Activated CD4-positive, alpha-beta T cell treated with anti-CD3 and anti-CD28 coated beads, Interleukin-2, amount 10 ng/mL, durations not matched to agents 24 days and 14 days (primary cell): ENCODE measurements at regions not wholly inside any gene's neighbourhood (a gene's known extent, or its start where the extent isn't known, plus 50 kb on each side); places are given as distances from the start of the nearest gene placed in this dataset.

Source experiments
- DNase-seq: peaks from one replicate; pipeline ENCODE4 v3.0.0; 2022
- H3K27ac Mint-ChIP-seq: one replicate; pipeline ENCODE4 v1.8.0; 2022; ENCODE audit warnings: mild to moderate bottlenecking, mixed read lengths
- H3K27me3 Mint-ChIP-seq: one replicate; pipeline ENCODE4 v1.8.0; 2022; ENCODE audit warnings: mixed read lengths
- H3K36me3 Mint-ChIP-seq: one replicate; pipeline ENCODE4 v1.8.0; 2022; ENCODE audit warnings: low read depth, mild to moderate bottlenecking, mixed read lengths
- H3K4me1 Mint-ChIP-seq: one replicate; pipeline ENCODE4 v1.8.0; 2021; ENCODE audit warnings: mixed read lengths
- H3K4me3 Mint-ChIP-seq: one replicate; pipeline ENCODE4 v1.8.0; 2022; ENCODE audit warnings: mild to moderate bottlenecking, moderate library complexity, mixed read lengths
- H3K9me3 Mint-ChIP-seq: one replicate; pipeline ENCODE4 v1.8.0; 2021; ENCODE audit warnings: mixed read lengths
- intact Hi-C: fragments of 100-400 bp; cut with micrococcal nuclease; formaldehyde crosslinking; loops from one replicate; pipeline ENCODE4 v1.15.1; 2023

DNA sequence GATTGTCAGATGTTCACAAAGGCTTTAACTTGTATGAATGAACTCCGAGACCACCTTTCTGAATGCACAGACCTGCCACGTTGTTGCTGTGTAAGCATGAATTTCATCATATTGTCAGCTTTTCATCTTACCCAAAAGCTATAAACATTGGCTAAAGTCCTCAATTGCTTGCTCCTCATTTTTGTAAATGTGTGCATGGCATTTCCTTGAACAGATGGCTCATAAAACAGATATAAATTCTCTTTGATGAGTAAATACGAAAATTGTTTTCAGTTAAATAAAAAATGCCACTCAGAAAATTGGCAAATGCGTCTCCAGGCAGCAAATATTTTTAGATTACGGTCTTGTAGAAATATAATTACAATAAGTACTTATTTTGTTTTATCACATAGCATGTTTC, 226.0 kb upstream of the NDN start:
- Mint-ChIP-seq H3K27me3 (no peaks in the 10 kb centered on the region), H3K9me3 (no peaks in the 10 kb centered on the region), H3K36me3 (no peaks in the 10 kb centered on the region), H3K27ac (no peak overlapping the region), H3K4me3 (no peak overlapping the region), H3K4me1 (no peaks in the 10 kb centered on the region)
- DNase-seq: no peak
- intact Hi-C loops: no loop called here

DNA sequence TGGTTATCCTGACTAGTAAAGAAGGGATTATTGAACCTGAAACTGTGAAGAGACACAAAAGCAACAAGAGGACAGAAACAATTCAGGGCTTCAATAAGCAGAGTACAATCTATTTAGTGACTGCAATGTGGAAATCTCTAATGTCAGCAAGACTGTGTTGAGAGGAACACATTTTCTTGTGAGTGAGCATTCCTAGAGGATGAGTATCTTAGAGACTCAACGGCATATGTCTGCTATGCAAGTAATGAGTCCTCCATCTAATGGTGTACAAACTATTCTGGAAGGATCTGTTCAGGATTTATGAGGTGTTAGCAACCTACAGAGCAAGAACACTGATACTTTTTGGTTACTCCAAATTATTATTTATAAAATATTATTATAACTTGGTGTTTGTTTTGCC, 226.5 kb upstream of the NDN start:
- Mint-ChIP-seq H3K9me3 (no peaks in the 10 kb centered on the region), H3K4me3 (no peak overlapping the region), H3K27me3 (no peaks in the 10 kb centered on the region), H3K4me1 (no peaks in the 10 kb centered on the region), H3K36me3 (no peaks in the 10 kb centered on the region), H3K27ac (no peak overlapping the region)
- intact Hi-C loops: no loop called here
- DNase-seq: no peak

DNA sequence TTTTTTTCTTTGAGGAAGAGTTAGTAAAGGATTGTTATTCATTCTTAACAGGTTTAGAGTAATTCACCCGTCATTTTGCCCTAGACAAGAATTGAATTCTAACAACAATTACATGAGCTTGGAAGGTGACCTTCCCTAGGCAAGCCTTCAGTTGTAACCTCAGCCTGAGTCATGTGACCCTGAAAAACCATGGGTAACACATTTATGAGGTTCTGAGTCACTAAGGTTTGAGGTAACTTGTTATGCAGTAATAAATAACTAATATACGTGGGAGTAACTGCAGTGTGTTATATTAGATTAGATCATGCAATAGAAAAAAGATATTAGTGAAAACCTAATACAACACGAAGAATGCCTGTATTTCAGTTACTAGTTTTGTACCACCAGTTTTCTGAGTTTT, 237.6 kb upstream of the NDN start:
- DNase-seq: no peak
- Mint-ChIP-seq H3K9me3 (peaks cover 7% of the 10 kb centered on the region), H3K4me1 (no peaks in the 10 kb centered on the region), H3K4me3 (no peak overlapping the region), H3K36me3 (no peaks in the 10 kb centered on the region), H3K27me3 (no peaks in the 10 kb centered on the region), H3K27ac (no peak overlapping the region)
- intact Hi-C loops: no loop called here

DNA sequence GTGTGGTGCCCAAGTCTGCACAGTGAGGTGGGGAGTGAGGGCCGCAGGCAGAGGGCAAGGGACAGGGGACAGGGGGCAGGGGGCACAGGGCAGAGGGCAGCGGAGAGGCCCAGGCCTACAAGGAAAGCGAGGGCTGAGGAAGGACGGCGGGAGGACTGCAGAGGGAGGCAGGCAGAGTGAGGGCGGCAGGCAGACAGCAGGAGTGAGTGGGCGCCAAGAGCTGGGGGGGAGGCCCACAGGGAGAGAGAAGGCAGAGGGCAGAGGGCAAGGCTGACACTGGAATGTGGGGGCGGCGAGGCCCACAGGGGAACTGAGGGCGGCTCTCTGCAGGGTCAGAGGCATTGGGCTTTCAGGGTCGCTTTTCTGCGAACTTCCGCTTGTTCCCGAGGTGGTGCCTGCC, 267.8 kb upstream of the NDN start:
- peaks cover 23% of the 10 kb centered on the region for H3K9me3 Mint-ChIP-seq
- no peak overlapping the region for H3K27ac Mint-ChIP-seq
- no peaks in the 10 kb centered on the region for H3K36me3 Mint-ChIP-seq
- H3K27me3 Mint-ChIP-seq: no peaks in the 10 kb centered on the region
- H3K4me3 Mint-ChIP-seq: no peak overlapping the region
- DNase-seq: no peak
- intact Hi-C loops: no loop called here
- H3K4me1 Mint-ChIP-seq: no peaks in the 10 kb centered on the region

DNA sequence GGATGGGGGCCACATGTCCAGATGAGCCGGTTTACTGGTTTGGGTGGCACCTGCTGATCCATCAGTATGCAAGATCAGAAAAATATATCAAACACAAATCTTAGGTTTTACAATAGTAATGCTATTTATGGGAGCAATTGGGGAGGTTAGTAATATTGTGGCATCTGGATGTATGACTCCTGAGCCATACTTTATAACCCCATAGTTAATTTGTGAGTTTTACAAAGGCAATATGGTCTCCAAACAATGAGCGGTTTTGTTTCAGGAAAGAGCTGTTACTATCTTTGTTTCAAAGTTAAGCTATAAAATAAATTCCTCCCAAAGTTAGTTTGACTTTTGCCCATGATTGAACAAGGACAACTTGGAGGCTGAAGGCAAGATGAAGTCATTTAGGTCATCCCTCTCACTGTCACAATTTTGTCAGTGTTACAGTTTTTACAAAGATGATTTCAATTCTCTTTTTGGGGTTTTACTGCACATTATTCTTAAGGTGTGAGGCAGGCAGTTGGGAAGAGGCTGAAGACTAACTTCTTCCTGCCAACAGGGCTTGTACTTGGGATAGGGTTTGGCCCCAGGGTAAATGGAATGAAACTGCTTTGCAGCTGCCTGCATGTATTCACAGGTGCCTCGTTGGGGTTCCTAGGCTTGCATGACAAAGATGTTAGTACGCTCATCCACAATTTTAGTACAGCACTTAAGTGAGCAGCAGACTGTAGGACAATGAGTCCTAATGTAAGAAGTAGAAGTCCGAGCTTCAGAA, 296.6 kb upstream of the NDN start:
- no peaks in the 10 kb centered on the region for H3K36me3 Mint-ChIP-seq
- no peak overlapping the region for H3K27ac Mint-ChIP-seq
- no peak for DNase-seq
- peaks cover 19% of the 10 kb centered on the region for H3K9me3 Mint-ChIP-seq
- H3K27me3 Mint-ChIP-seq: no peaks in the 10 kb centered on the region
- no peak overlapping the region for H3K4me3 Mint-ChIP-seq
- intact Hi-C loops: no loop called here
- no peaks in the 10 kb centered on the region for H3K4me1 Mint-ChIP-seq

DNA sequence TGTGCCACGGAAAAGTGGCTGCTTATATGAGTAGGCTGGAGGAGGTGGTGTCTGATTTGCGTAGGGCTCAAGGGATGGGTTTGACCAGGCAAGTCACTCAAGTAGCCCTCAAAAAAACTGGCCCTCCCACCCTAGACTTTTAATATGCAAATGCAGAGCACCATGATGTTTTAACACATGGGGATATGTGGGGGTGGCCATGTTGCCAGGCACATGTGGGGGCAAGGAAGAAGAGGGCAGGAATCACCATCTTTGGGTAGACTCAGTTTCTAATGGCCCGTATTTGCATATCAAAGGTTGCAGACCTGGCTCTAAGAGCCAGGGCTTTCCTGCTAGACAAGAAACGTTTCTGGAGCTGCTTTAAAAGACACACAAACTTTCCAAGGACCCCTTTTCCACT, 307.2 kb upstream of the NDN start:
- H3K27ac Mint-ChIP-seq: no peak overlapping the region

DNA sequence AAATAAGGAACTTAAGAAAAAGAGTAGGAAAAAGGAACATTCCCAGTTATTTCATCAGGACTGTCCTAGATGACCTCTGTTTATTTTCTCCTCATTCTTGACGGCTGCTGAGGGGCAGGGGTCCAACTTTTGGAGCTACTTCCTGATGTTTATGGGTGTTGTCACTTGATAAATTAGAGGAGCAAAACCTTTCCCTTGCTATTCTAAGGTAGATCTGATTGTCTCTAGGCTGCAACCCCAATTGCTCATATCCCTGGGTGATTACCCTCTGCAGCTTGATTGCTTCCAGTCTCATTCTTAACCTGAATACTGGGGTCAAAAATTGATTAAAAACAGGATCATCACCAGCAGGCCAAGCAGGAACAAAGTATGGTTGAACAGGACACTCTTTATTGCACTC, 311.0 kb upstream of the NDN start:
- intact Hi-C loops: no loop called here
- Mint-ChIP-seq H3K27me3 (no peaks in the 10 kb centered on the region), H3K9me3 (peaks cover 4% of the 10 kb centered on the region), H3K36me3 (no peaks in the 10 kb centered on the region), H3K4me1 (no peaks in the 10 kb centered on the region), H3K4me3 (no peak overlapping the region), H3K27ac (no peak overlapping the region)
- no peak for DNase-seq

More for the DNA sequence above, 307.2 kb upstream of the NDN start:
- DNase-seq: no peak
- H3K9me3 Mint-ChIP-seq: peaks cover 9% of the 10 kb centered on the region
- no peak overlapping the region for H3K4me3 Mint-ChIP-seq
- no peaks in the 10 kb centered on the region for H3K36me3 Mint-ChIP-seq
- no peaks in the 10 kb centered on the region for H3K4me1 Mint-ChIP-seq
- H3K27me3 Mint-ChIP-seq: no peaks in the 10 kb centered on the region
- intact Hi-C loops: no loop called here

DNA sequence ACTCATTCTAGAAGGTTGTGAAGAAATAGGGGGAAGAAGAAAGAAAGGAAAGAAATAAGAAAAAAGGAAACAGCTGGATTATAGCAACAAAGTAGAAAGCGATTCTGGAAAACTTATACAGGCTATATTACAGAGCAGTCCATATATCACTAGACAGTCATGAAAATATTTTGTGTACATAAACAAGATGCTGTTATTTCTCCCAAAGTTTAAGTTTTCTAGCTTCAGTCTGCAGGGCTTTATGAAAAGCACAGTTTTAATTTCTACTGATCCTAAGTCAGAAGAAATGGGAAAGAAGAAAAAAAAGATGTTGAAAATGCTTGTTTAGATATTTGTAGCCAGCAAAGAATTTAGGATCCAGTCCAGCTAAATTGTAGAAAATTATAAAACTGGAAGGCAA, 321.4 kb upstream of the NDN start:
- no peak for DNase-seq
- Mint-ChIP-seq H3K4me1 (no peaks in the 10 kb centered on the region), H3K4me3 (no peak overlapping the region), H3K9me3 (peaks cover 11% of the 10 kb centered on the region), H3K27me3 (no peaks in the 10 kb centered on the region), H3K27ac (no peak overlapping the region), H3K36me3 (no peaks in the 10 kb centered on the region)
- intact Hi-C loops: no loop called here

DNA sequence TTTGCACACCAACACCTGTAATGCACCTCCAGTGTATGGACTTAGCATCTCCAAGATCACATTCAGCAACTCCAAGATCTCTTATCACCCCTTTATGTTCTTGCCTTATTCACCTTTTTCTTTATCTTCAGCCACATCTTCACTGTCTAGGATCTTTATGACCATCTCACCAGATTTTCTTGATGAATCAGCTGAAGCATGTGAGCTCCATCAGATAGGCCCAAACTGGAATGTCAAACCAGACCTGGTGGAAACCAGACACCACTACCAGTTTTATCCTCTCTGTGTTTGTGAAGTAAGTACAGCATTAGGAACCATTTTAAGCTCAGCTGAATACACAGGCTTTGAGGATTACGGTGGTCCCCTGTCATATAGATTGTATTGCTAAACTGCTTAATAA, 330.4 kb upstream of the NDN start:
- Mint-ChIP-seq H3K27ac (no peak overlapping the region), H3K4me3 (no peak overlapping the region), H3K9me3 (peaks cover 24% of the 10 kb centered on the region), H3K36me3 (no peaks in the 10 kb centered on the region), H3K4me1 (no peaks in the 10 kb centered on the region), H3K27me3 (no peaks in the 10 kb centered on the region)
- intact Hi-C loops: no loop called here
- no peak for DNase-seq

DNA sequence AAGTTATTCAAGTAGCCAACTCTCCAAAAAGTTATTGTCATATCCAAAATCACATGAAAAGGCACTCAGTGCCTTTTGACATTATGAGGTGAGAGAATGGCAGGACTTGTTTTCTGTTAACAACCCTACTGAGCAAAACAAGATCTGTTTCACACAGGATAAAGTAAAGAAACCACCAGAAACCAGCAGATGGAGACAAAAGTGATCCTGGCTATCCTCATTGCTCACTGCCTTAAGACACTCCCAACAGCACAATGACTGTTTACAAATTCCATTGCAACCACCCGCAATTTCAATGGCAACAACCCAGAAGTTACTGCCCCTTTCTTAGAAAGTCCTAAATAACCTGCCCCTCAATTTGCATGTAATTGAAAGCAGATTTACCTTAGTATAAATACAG, 352.6 kb upstream of the NDN start:
- intact Hi-C loops: no loop called here
- H3K4me1 Mint-ChIP-seq: no peaks in the 10 kb centered on the region
- H3K4me3 Mint-ChIP-seq: no peak overlapping the region
- no peak overlapping the region for H3K27ac Mint-ChIP-seq
- H3K27me3 Mint-ChIP-seq: no peaks in the 10 kb centered on the region
- H3K9me3 Mint-ChIP-seq: peaks cover 10% of the 10 kb centered on the region
- DNase-seq: no peak
- H3K36me3 Mint-ChIP-seq: no peaks in the 10 kb centered on the region

DNA sequence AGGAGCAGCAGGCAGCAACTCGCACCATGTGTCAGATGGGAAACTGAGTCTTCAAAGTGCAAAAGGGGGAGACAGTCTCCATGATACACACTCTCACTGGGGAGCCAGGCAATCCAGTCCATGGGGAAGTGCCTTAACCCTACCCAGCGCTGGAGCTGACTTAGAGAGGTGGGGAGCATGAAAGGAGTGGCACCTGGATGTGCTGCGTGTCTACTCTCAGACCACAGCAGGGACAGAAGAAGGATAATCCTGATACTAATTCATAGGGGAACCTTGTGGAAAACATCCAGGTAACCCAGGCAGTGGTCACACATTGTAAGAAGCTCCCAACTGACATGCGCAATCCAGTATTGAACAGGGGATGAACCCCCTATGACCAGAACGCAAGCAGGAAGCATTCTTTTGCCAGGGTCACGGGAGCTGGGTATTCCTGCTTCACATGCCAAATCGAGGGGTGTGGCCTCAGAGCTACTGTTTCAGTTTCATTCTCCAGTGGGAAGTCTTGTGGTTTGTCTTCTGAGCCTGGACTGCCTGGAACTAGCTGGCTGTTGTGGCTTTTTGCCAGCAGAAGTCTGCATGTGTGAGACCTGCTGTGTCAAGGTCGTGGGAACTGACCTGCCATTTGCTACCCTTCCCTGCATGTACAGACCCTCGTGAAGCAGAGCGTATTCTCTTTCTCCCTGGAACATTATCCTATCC, 367.6 kb upstream of the NDN start:
- no peak for DNase-seq
- intact Hi-C loops: no loop called here
- H3K36me3 Mint-ChIP-seq: no peaks in the 10 kb centered on the region
- H3K27ac Mint-ChIP-seq: no peak overlapping the region
- H3K4me1 Mint-ChIP-seq: no peaks in the 10 kb centered on the region
- no peak overlapping the region for H3K4me3 Mint-ChIP-seq
- H3K27me3 Mint-ChIP-seq: no peaks in the 10 kb centered on the region
- peaks cover 6% of the 10 kb centered on the region for H3K9me3 Mint-ChIP-seq

DNA sequence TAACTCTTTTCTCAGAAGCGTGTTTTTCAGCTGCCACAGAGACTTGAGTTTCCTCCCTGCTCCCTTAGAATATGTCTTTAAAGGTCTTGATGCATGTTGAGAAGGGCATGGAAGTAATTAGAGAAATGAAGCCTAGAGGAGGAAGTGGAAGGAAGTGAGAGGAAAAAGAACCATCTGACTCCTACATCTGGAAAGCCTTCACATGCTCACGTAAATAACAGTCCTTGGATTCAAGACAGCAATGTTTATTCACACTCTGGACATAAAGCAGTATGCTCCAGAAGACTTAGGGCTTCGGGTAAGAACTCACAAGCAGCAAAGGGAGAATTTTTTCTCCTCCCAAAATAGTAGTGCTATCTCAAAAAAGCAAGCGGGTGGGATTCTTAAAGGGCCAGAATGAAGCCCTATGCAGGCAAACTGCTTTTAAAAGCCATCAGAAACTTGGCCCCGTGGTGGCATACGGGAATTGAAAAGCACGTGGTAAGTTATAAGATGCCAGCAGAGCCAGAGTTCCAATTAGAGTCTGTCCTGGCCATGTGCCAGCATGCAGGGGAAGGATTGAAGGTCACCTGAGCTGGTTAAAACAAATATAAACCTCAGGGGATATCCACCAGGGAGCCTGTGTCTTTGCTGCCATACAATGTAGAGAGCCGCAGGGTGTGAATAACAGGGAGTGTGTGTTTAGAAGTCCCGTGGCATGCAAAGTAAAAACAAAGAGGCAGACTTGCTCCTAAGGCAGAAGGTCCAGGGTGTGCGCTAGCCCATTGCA, 380.8 kb upstream of the NDN start:
- no peak overlapping the region for H3K4me3 Mint-ChIP-seq
- H3K4me1 Mint-ChIP-seq: no peaks in the 10 kb centered on the region
- peaks cover 17% of the 10 kb centered on the region for H3K9me3 Mint-ChIP-seq
- H3K36me3 Mint-ChIP-seq: no peaks in the 10 kb centered on the region
- no peak for DNase-seq
- intact Hi-C loops: no loop called here
- no peaks in the 10 kb centered on the region for H3K27me3 Mint-ChIP-seq
- no peak overlapping the region for H3K27ac Mint-ChIP-seq

DNA sequence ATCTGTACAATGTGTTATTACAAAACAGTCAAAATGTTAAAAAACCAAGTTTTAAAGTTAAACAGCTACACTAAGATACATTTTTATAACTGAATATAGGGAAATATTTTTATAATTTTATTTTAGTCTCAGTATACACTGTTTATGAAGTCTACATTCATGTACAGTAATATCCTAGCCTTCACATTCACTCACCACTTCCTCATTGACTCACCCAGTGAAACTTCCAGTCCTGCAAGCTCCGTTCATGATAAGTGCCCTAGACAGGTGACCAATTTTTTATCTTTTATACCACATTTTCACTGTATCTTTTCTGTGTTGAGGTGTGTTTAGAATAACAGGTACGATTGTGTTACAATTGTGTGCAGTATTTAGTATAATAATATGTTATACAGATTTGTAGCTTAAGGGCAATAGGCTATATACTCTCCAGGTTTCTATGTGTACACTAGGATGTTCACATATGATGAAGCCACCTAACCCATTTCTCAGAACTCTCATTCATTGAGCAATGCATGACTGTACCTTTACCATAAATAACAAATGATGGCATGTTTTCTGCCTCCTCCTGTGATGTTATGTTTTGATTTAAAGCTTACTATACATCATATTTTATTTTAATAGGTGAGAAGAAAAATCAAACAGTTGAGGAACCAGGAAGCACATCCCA, 388.4 kb upstream of the NDN start:
- H3K9me3 Mint-ChIP-seq: peaks cover 5% of the 10 kb centered on the region
- intact Hi-C loops: no loop called here

More for the DNA sequence above, 388.4 kb upstream of the NDN start:
- H3K4me3 Mint-ChIP-seq: no peak overlapping the region
- H3K27me3 Mint-ChIP-seq: no peaks in the 10 kb centered on the region
- no peak overlapping the region for H3K27ac Mint-ChIP-seq
- no peak for DNase-seq
- no peaks in the 10 kb centered on the region for H3K4me1 Mint-ChIP-seq
- no peaks in the 10 kb centered on the region for H3K36me3 Mint-ChIP-seq
